GM10266 (cell line): ENCODE measurements at regions not wholly inside any gene's neighbourhood (a gene's known extent, or its start where the extent isn't known, plus 50 kb on each side); places are given as distances from the start of the nearest gene placed in this dataset.

Source experiments
- DNase-seq: peaks from one replicate; pipeline ENCODE4 v3.0.0; 2012; ENCODE audit errors: extremely low spot score
- TF ChIP-seq, protein P1 (sequence below): IDR thresholded peaks from 2 replicates; pipeline ENCODE4 v1.5.1; 2012; ENCODE audit warnings: mild to moderate bottlenecking, low read depth; ENCODE audit not compliant: control insufficient read depth, insufficient read depth; ENCODE audit errors: missing control alignments

DNA sequence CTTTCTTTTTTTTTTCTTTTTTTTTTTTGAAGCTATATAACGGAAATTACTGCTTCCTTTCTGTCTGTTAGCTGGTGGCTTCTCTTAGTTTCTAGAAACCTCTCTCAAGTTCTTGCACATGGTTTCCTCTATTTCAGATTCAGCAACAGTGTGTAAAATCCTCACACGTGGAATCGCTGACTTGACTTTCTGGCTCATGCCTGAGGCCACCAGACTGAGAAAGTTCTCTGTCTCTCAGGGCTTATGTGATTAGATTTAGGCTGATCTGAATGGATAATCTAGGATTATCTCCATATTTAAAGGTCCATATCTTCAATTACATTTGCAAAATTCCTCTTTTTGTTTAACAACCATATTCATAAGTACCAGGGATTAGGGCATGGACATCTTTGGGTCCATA lies 856.3 kb upstream of the SLITRK6 start:
- TF ChIP-seq, protein P1, sequence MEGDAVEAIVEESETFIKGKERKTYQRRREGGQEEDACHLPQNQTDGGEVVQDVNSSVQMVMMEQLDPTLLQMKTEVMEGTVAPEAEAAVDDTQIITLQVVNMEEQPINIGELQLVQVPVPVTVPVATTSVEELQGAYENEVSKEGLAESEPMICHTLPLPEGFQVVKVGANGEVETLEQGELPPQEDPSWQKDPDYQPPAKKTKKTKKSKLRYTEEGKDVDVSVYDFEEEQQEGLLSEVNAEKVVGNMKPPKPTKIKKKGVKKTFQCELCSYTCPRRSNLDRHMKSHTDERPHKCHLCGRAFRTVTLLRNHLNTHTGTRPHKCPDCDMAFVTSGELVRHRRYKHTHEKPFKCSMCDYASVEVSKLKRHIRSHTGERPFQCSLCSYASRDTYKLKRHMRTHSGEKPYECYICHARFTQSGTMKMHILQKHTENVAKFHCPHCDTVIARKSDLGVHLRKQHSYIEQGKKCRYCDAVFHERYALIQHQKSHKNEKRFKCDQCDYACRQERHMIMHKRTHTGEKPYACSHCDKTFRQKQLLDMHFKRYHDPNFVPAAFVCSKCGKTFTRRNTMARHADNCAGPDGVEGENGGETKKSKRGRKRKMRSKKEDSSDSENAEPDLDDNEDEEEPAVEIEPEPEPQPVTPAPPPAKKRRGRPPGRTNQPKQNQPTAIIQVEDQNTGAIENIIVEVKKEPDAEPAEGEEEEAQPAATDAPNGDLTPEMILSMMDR, result no peak
- DNase-seq, result no peak

DNA sequence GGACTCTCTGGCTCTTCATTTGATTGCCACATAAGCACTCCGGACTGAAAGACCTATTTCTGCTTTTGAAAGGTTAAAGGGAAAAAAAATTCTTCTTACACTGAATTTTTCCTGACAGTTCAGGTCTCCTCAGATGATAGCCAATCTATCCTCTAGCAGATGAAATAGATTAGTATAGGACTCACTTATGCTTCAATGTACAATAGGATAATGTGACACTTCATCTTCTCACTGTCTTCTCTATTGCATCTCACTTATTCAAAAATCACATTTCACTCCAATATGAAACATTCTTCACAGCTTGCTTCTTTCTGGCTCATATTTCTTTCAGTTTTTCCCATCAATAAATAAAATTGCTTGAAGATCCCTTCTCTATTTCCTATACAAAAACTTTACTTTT lies 860.9 kb upstream of the SLITRK6 start:
- DNase-seq, result no peak
- TF ChIP-seq, protein P1, result no peak

DNA sequence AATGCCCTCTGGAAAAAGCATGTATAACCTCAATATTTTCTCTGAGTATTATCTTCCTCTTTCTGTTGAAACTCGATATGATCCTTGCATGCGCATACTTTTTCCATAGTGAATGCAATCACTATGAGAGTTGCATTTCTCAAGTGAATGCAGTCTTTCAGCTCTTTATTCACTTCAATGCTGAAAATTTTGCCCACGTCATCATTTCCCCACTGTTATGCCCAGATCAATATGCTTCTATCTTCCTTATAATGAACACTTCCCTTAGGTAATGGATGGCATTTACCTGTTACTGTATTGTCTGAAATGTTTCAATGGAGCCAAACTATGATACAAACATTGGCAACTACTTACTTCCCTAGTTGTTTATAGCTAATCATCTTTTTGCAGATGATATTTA lies 866.6 kb upstream of the SLITRK6 start:
- no peak for DNase-seq
- TF ChIP-seq, protein P1, result no peak

DNA sequence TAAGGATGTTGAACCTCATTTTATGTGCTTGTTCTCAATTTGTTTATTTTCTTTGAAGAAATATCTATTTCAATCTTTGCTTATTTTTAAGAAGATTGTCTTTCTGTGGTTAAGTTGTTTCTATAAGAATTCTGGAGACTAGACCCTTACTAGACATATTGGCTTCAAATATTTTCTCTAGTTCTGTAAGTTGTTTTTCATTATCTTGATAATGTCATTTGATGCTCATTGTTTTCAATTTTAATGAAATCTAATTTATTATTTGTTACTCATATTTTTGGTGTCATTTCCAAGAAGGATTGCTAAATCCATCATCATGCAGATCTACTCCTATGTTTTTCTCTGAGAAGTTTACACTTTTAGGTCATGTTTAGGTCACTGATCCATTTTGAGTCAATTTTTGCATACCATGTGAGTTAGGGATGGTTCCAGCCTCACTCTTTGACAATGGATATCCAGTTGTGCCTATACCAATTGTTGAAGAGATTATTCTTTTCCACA lies 874.8 kb upstream of the SLITRK6 start:
- TF ChIP-seq, protein P1, result no peak
- DNase-seq, result no peak

DNA sequence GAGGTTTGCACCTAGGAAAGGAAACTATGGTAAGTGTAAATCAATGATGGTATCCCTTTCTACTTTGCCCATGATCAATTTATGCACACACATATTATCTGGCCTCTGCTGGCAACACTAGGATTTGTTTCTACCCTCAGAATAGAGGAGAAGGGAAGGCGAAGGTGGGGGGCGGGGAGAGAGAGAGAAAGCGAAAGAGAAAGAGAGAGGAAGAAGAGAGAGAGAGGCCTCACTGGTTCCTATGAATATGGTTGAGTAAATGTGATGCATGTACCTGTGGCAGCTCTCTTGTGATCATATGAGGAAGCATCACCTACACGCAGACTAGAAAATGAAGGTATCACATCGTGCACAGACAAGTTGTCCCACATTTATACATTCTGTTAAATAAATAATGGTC lies 882.0 kb upstream of the SLITRK6 start:
- TF ChIP-seq, protein P1, result no peak
- no peak for DNase-seq

DNA sequence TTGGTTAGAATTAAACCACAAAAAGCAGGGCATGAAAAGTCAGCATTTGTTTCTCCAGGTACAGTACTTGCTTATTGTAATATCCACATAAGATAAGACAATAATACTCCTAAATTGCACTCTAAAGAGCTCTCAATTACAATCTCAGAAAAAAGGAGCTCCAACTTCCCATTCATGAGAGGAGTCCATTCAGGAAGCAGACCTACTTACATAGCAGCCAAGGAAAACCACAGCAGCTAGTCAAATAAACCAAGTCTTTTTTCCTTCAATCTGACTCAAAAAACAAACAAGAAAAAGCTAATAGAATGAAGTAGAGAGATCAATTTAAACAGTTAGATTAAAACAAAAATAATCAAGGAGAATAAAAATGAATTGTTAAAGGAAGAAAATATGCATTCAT lies 885.2 kb upstream of the SLITRK6 start:
- DNase-seq, result no peak
- TF ChIP-seq, protein P1, result no peak

DNA sequence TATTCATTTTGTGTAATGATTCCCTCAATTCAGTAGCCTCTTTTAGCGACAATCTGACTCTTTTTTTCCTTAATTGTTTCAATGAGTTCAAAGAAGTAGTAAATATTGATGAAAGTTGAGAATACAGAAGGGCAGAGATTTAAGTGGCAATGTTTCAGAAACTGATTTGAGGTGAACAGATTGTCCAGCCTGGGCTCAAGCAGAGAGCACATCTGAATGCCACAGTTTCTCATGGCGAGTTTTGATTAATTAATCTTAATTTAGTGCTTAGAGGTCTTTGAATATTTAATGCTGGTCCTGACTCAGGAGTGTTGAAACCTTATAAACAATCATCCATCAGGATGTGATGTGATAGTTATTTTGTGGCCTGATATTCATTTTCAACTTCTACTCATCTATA lies 890.7 kb upstream of the SLITRK6 start:
- TF ChIP-seq, protein P1, result no peak
- DNase-seq, result no peak

DNA sequence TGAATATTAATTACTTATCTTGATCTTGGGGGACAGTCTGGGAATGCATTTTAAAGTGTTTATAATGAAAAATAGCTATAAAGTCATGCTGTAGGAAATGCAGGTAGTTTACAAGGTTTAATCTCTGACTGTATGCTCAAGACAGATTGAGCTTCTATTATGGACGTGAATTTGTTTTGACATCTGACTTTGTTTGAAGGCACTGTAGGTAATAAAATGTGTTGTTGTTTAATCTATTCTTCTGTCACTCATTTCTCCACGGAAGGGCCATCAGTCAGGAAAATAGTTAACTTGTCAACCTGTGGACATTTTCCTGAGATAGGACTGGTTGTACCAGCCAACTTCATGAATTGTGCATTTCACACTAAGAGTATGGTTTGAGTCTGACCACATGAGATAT lies 893.1 kb upstream of the SLITRK6 start:
- DNase-seq, result no peak

More for the DNA sequence above, 893.1 kb upstream of the SLITRK6 start:
- TF ChIP-seq, protein P1, result no peak
